ENCODE measurements at regions not wholly inside any gene's neighbourhood (a gene's known extent, or its start where the extent isn't known, plus 50 kb on each side); places are given as distances from the start of the nearest gene placed in this dataset.
A peak's percentile ranks its signal among the peaks of the same experiment; 100 is the strongest.
"Not testable (repeated sequence)": the region's sequence is repeated elsewhere in the genome, so short reads cannot be mapped to it uniquely, and the experiment has no call there.

- peak in 1 of 5 donors; percentile 13 for DNase-seq
Measured at GRCh38 chr12:74689071-74689655, 151.5 kb downstream of the ATXN7L3B start.

GRCh38 chr12:74689929-74690328 lies 152.3 kb downstream of the ATXN7L3B start:
- DNase-seq: no peak

GRCh38 chr12:74719447-74719846 lies 181.8 kb downstream of the ATXN7L3B start:
- DNase-seq: no peak

GRCh38 chr12:74722709-74723108 lies 185.1 kb downstream of the ATXN7L3B start:
- no peak for DNase-seq

- no peak for DNase-seq
Measured at GRCh38 chr12:74725154-74725553, 187.5 kb downstream of the ATXN7L3B start.

GRCh38 chr12:74728006-74728405 lies 190.4 kb downstream of the ATXN7L3B start:
- DNase-seq: no peak

GRCh38 chr12:74732164-74732784 lies 194.6 kb downstream of the ATXN7L3B start:
- no peak for DNase-seq

GRCh38 chr12:74732826-74733225 lies 195.2 kb downstream of the ATXN7L3B start:
- DNase-seq: no peak

GRCh38 chr12:74741112-74741511 lies 203.5 kb downstream of the ATXN7L3B start:
- DNase-seq: no peak

GRCh38 chr12:74747305-74747704 lies 209.7 kb downstream of the ATXN7L3B start:
- no peak for DNase-seq

- no peak for DNase-seq
Measured at GRCh38 chr12:74751441-74751840, 213.8 kb downstream of the ATXN7L3B start.

- DNase-seq: no peak
Measured at GRCh38 chr12:74752215-74752614, 214.6 kb downstream of the ATXN7L3B start.

GRCh38 chr12:74770552-74770951 lies 232.9 kb downstream of the ATXN7L3B start:
- DNase-seq: no peak

- DNase-seq: no peak
Measured at GRCh38 chr12:74775276-74775675, 237.6 kb downstream of the ATXN7L3B start.

GRCh38 chr12:74776378-74776777 lies 238.7 kb downstream of the ATXN7L3B start:
- DNase-seq: no peak

GRCh38 chr12:74780182-74780849 lies 242.7 kb downstream of the ATXN7L3B start:
- no peak for DNase-seq

GRCh38 chr12:74780850-74781241 lies 243.2 kb downstream of the ATXN7L3B start:
- not testable (repeated sequence) for DNase-seq

GRCh38 chr12:74781991-74782485 lies 244.4 kb downstream of the ATXN7L3B start:
- no peak for DNase-seq

- DNase-seq: no peak
Measured at GRCh38 chr12:74790931-74791330, 253.3 kb downstream of the ATXN7L3B start.

GRCh38 chr12:74791365-74791764 lies 253.7 kb downstream of the ATXN7L3B start:
- DNase-seq: no peak

GRCh38 chr12:74794522-74794921 lies 256.9 kb downstream of the ATXN7L3B start:
- no peak for DNase-seq

- DNase-seq: no peak
Measured at GRCh38 chr12:74801625-74802024, 264.0 kb downstream of the ATXN7L3B start.

GRCh38 chr12:74816398-74817175 lies 279.0 kb downstream of the ATXN7L3B start:
- DNase-seq: no peak

All from T-helper 1 cell (primary cell).